Inflammatory macrophage treated with lipopolysaccharide for 1 hour (primary cell): ENCODE measurements at regions not wholly inside any gene's neighbourhood (a gene's known extent, or its start where the extent isn't known, plus 50 kb on each side); places are given as distances from the start of the nearest gene placed in this dataset.

Source experiments
- DNase-seq, 2 donors: peaks; one replicate each; pipeline ENCODE4 v3.0.0-alpha.2; 2020 to 2022

DNA sequence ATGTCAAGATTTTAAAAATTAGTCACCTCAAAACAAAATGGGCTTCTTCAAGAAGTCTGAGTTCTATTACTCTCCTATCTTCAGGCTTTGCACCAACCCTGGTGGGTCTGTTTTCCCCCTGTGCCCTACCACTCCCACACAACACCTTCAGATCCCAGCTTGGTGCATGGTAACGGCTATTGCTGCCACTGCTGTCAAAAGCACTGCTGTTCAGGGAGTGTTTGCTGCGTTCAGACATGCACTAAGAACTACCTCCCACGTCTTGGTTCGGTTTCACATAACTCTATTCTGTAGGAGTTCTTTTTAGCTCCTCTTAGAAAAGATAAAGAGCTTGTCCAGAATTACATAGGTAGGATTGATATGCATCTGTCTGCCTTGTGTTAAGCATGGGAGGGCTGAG, 799.2 kb downstream of the NR2F2 start:
- DNase-seq, result no peak

DNA sequence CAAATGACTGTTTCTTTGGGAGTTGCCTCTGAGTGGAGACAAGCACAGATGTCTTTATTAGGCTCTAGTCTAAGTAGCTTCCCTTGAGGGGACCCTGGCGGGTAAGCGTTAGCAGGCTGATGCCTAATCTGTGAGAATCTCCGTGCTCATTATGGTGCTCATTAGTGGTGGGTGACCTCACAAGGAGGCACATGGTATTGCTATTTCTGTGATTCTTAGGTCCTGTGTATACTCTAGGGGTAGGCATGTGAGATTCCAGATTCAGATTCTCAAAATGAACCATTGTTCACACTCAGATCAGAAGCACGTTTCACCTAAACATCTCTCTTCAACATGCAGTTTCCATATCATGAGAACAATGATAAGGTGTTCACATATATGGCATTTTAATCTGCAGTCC, 809.7 kb downstream of the NR2F2 start:
- DNase-seq, result no peak

DNA sequence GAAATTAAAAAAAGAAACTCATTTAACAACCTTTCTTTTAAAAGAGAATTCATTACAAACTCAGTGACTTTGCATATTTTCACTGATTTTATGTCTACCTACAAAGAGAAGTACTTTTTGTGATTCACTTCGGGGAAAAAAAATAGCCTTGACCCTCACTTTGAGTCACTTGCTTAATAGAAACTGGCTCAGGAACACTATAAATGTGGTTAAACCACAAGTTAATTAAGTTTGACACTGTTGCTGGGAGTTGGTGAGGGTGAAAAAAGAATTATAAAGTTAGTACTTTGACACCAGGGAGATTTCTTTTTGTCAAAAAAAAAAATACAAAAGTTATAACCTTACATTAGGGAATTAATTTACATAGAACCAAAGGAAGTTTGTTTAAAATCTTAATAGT, 810.9 kb downstream of the NR2F2 start:
- no peak for DNase-seq

DNA sequence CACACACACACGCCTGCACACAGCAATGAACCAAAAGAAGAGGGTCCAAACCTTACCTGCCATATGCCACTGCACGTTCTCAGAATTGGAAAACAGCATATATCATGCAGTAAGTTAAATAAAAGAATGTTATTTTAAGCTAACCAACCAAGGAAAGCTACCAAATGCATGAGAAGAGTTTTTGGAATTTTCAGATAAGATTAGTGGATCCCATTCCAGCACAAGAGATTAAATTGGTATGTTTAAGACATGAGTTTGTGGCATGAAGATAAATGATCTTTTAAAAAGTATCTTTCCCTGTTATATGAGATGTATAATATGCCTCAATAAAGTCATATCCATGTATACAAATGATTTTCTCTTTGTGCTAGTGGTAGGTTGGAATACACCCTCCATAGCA, 811.4 kb downstream of the NR2F2 start:
- DNase-seq, result no peak

DNA sequence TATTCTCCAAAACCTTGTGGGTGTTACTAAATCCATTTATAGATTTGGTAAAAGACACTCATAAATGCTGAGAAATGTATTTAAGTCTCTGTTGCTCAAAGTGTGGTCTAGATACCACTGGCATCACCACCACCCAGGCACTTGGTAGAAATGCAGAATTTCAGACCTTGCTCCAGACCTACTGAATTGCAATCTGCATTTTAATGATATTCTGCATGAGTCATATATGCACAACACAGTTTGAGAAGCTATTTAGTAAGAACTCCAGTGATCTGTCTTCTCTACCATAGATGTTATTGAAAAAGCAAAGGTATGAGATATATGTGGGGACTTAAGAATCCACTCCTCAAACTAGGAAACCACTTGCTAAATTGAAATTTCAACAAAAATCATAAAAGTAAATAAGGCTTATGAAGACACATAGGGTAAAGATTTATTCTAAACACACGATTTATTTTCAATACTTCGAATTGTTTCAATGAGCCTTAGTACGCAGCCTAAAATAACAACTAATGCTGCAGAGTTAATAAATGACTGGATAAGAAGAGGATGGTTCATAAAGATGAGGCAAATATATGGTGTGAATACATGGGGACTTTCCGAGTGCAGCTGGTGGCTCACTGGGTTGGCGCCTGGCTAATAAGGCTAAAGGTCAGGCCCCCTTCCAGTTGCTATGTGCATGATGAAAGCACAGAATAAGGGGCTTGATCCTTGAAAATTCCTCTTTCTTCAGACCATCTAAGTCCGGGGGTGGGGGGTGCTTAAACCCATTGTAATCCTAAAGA, 813.3 kb downstream of the NR2F2 start:
- no peak for DNase-seq

DNA sequence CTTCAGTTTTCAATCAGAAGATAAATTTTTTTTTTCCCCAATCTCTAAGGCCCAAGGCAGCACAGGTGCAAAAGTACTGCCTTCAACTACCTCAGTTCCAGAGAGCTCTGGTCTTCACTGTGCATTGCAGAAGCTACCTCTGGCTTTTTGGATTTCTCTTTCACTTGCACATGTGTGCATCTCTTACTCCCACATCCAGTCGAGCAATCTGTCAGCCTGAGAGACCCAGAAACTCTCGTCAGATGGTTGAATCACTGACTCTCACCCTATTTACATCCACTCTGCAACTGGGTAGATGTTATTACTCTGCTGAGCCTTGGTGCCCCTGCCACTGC, 813.8 kb downstream of the NR2F2 start:
- DNase-seq, result no peak

DNA sequence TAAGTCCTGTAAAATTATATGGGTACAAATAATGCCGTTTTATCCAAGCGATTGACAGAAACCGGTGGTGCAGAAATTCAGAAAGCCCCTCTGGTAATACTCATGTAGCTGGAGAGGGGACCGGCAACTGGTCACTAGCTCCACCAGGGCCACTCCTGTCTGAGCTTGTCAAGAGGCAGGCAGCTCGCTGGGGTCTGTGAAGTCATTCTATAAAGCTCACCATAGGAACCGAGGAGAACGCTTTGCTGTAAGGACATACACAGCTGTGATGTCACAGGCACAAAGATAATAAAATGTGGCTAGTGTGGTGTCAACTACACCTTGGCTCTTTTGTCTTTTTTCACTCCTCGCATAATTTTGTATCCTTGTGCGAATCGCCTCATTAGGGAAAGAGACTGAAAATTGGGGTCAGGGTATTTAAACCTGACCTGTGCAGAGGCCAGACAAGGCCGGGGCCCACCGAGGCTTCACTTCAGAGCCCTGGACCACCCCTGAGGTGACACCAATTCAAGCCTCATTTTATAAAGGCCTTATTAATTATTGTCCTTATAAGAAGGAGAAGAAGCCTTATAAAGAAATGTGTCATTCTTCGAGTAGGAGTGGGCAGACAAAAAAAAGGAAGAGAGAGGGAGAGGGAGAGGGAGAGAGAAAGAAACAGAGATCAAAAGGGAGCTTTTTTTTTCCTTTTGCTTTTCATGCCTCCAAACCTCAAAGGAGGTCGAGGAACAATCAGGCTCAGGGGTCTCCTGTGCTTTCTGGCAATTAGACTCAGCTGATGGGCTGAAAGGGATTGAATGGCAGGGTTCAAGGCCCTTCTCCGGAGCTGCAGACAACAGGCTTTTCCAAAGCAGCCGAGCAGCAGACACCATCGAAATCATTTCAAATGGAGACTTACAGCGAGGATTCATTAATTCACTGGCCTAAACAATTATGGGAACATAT, 813.3 kb upstream of the ARRDC4 start:
- no peak for DNase-seq

DNA sequence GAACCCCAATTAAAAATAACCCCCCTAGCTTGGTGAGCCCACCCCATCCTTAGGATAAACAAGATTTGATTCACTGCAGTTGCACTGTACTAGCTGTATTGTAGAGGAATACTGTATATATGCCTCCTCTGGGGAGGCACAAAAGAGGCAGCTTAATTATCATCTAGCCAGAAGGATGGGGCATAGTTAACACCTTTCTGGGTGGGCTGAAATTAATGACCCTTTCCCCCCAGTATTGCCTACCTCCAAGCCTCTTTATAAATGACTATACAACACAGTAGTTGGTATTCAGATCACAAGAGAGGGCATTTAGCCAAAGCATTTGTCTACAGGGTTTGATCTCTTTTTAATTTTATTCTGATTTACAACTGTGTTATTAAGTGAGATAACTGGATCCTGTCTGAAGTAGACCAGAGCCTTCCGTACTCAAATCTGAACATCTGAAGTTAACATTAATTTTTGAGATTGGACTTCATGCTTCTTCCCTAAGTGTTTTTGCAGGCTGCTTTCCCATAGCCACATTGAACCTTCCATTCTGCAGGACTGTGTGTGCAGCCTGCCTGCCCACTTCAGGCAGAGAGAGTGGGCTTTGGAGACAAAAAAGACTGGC, 807.0 kb upstream of the ARRDC4 start:
- DNase-seq, result no peak

DNA sequence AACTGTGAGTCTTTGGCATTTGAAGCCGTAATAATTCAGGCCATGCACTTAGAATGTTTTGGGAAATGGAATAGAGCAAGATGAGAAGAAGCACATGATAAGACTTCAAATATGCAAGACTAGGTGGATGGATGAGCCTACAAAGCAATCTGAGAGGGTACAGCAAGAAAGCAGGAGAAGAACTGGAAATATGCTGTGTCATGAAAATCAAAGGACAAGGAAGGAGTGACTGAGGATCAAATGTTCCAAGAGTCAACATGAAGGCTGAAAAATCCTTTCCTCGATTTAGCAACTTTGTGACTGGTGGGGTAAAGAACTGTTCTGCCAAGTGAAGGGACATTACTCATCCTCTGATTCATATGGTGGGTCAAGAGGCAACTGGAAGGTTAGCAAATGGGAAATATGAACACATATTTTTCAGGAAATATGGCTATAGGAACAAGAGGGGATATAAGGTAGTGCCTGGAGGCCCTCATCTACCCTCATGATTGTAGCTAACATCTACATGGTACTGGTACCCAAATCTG, 803.7 kb upstream of the ARRDC4 start:
- DNase-seq, result no peak

DNA sequence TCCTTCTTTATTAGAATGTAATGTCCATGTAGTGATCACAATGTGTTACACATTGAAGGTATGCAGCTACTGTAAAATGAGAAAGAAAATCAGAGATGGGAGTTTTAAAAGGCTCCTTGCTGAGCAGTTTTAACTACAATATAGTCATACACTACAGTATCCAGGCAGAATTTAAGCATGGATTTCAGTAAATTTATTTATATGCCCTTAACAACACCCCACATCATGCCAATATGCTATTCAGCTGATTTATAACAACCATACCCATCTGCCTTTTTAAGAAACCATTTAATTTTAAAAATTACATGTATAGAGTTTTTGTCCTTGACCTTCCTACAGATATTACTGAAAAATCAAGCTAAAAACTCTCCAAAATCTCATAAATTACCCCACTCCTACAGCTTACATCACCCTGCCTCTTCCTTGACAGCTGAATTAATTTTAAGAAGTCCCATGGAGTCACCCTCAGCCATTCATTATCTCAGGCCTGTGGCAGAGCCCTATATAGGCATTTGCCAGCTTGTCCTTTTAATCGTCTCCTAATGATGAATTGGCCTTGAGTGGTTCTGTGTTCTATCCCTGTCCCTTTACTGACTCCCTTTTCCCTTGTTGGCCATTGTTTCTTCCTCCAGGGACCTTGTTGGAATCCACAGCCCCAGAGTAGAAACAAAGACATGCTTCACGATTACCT, 797.6 kb upstream of the ARRDC4 start:
- DNase-seq, result no peak

DNA sequence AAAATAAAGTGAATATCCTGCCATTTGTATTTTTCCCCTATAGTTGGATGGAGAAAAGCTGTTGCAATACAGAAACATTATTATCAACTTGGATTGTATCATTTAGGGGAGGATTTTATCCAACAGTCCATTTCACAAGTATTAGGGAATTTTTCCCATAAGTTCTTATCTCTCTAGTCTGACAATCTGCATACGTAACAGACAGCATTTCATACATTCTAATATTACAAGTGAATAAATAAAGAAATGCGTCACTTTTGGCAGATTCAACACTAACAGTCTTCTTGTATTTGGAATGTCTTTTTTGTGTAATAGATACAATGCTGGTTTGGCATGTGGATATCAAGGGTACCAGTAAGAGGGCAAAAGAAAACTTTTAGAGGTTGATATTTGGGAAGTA, 795.3 kb upstream of the ARRDC4 start:
- no peak for DNase-seq

DNA sequence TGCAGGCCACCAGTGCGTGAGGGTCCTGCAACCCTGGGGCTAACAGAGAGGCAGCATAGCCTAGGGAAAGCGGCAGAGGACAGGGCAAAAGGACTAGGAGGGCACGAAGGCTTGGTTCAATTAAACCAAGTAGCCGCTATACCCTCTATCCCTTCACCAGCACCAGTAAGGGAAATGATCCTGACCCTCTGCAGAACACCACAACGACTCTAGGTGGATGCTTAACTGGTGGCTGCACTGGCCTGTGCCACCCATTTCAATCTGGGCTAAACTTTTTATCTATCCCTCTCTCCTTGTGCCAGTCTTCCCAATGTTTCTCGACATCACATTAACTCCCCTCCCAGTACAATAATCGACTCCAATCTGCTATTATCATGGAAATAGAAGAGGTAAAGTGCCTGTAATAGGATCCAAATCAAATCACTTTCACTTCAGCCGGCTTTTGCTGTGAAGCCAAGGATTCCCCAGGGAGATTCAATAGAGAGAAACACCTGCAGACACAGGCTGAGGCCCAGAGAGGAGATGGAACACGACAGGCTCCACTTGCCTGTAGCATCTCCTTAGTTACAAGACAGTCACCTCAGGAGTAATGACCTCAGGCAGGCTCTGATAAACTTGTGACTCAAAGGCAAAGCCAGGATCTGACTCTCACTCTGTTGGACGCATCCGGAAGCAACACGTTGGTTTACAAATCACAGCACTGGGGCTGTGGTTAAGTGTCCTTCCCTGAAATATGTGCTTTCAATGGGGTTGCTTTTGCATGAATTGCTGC, 791.6 kb upstream of the ARRDC4 start:
- DNase-seq, result no peak

DNA sequence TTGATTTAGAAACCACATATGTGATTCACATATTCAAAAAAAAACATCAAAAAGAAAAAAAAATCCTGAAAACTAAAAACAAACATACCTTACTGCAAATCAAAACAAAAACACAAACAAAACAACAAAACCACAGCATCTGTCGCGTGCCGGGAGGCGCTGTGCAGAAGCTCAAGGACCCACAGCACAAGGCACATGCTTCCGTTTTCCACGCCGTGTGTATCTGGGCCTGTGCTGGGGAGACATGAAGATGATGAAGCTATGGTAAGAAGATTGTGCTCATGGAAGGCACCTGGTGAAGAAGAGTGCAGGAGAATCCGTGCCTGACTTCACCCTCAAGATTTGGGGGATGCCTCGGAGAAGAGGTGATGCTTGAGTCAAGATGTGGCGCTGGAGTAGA, 788.9 kb upstream of the ARRDC4 start:
- no peak for DNase-seq

DNA sequence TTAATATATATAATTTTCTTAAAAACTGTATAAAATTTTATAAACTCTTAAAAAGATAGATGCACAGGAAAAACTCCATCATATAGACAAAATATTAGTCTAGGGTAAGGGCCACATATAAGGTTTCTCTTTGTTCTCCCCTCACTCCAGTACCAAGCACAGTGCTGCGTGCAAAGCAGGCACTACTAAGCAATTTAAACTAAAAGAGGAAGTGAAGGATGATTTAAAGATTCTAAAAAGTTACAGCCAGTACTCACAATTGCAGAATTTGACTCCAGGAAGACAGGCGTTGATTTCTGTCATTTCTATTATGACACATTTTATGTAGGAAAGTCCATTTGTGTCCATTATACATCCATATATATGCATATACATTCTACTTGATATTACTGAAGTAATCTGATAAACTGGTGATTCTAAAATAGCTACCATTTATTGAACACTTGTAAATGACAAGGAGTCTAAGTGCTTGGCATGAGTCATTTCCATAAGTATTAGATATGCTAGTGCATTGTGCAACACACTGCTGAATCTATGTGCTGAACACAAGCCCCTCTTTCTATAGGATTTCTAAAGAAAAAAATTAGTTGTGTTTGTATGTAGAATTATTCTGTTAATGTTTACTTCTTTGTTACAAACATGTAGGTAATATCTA, 785.5 kb upstream of the ARRDC4 start:
- no peak for DNase-seq

DNA sequence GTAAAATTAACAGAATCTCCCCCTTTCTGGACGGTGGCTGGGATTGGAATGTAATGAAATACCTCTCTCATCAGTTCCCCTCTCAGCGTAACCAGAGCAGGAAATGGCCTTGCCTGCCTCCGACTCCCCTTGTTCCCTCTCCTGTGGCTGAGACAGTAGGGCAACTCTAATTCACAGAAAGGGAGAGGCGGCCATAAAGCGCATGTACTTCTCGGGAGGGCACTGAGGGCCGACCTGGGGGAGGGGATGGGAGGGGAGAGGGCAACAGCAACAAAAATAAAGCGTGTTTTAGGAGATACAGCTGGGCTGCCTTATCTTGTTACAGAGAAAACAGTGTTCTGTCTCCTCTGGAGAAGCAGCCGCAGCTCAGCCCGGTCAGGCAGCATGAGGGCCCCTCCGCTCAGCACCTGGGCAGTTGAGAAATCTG, 783.3 kb upstream of the ARRDC4 start:
- DNase-seq, result no peak

DNA sequence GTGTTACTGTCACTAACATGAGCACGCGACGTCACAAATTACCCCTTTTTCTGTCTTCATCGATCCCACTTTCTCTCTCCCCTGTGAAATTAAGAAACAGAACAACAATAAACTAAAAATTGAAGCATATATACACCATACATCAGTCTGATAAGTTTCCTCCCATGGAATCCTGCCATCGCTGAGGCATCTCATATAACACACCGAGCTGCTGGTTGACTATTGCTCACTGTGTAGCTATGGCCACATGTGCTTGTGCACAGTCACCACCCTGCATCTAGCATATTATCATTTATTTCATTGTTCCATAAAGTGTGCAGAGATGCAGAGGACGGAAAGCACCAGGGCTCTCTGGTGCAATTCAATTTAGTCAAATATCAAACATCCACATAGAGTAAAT, 777.9 kb upstream of the ARRDC4 start:
- no peak for DNase-seq

DNA sequence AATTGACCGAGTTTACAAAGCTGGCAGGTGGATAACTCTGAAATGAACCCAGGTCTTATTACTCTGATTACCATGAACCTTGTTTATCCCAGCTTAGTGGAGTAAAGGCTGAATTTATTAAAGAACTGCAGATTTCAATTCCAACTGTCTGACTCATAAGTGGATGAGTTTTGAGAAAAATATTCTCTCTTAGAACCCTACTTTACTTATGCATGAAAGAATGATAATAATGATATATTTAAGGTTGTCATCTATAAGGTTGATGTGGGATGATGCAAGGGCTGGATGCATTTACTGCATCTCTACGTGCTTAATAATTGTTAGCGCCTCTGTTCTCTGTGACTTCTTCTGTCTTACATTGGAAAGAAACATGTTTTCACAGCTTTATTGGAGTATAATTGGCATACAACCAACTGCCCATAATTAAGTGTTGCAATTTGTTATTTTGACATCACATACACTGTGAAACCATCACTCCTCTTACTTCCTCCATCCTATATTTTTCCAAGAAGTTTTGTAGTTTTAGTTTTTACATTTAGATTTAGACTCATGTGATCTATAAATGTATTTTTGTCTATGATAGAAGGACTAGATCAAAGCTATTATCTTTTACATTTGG, 771.2 kb upstream of the ARRDC4 start:
- DNase-seq, result no peak

DNA sequence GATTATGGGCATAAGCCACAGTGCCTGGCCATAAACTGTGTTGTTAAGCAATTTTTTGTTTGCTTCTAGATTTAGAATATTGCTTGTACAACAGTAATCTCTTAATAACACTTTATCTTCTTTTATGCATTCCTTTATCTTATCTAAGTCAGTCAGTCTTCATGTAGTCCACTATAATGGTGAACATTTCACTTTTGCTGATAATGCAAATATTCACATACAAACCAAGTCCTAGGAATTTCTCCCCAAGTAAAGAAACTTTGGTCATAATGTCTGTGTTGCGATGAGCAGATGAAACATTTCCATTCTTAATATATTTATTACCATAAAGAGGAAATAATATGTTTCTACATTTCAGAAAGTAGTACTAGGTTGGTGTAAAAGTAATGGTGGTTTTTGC, 765.8 kb upstream of the ARRDC4 start:
- DNase-seq, result no peak

DNA sequence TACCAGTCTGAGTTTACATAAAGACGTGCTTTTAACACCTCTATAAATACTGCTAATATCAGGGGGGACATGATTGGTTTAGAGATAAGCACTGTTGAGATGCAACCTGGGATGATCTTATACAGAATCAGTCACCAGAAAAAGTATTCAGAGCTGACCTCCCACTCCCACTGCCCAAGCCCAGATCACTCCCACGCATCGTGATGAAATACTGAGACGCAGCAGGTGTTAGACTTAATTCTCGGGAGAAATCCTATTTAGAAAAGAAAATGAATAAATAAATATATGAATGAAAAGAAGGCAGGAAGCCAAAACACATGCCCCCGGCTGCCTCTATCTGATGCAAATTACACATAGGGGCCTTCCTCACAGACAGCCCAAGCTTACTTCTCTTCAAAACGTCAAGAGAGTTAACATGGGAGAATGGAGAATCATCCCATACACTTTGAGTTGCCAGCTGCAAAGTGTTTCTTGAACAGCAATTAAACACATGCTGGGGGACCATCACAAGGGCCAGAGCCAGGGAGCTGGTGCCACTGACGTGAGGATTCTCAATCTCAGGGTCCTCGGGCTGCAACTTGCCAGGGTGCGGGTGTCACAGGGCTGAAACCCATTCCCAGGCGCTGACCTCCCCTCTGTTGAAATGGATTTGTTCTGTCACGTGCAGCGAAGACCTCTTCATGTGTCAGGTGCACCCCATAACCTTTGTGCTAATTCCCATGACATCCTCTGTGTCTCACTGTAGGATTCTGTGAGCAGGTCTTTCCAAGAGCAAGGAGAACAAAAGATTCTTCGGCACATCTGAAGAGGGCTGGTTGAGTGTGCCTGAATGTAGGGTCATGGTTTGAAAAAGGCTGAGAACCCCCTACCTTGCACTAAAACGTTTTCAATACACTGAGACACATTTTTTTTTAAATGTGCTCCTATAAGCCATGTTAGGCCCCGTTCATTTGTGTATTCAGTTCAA, 764.2 kb upstream of the ARRDC4 start:
- no peak for DNase-seq
